Suprapubic skin (tissue), 4 donors: ENCODE measurements at regions not wholly inside any gene's neighbourhood (a gene's known extent, or its start where the extent isn't known, plus 50 kb on each side); places are given as distances from the start of the nearest gene placed in this dataset.
"Not testable (repeated sequence)": the region's sequence is repeated elsewhere in the genome, so short reads cannot be mapped to it uniquely, and the experiment has no call there.

Experiments used
- DNase-seq, 2 donors: peaks; one replicate each; pipeline ENCODE4 v3.0.0-alpha.2; 2019; ENCODE audit warnings: low spot score in 2 of 2
- H3K27ac ChIP-seq: fragments of 200-600 bp; sonication (generic); one replicate; pipeline ENCODE4 v1.5.1; 2019
- H3K27me3 ChIP-seq: fragments of 200-600 bp; sonication (generic); one replicate; pipeline ENCODE4 v1.5.1; 2019
- H3K36me3 ChIP-seq: fragments of 200-600 bp; sonication (generic); one replicate; pipeline ENCODE4 v1.5.1; 2019
- H3K4me1 ChIP-seq: fragments of 200-600 bp; sonication (generic); one replicate; pipeline ENCODE4 v1.5.1; 2019
- H3K4me3 ChIP-seq: fragments of 200-600 bp; sonication (generic); one replicate; pipeline ENCODE4 v1.5.1; 2019; ENCODE audit warnings: mild to moderate bottlenecking
- H3K9me3 ChIP-seq: fragments of 200-600 bp; sonication (generic); one replicate; pipeline ENCODE4 v1.5.1; 2019
- EP300 ChIP-seq: sonication (generic); formaldehyde crosslinking; IDR thresholded peaks from one replicate; pipeline ENCODE4 v1.6.1; 2017; ENCODE audit warnings: antibody characterized with exemption
- POLR2A ChIP-seq, 2 donors: fragments of 450-650 bp; IDR thresholded peaks; one replicate each; pipeline ENCODE4 v1.6.1; 2017; ENCODE audit warnings: antibody characterized with exemption in 2 of 2, mild to moderate bottlenecking in 2 of 2, moderate library complexity in 2 of 2
- POLR2AphosphoS5 ChIP-seq, 3 donors: sonication (generic); formaldehyde crosslinking; IDR thresholded peaks; one replicate each; pipeline ENCODE4 v1.6.1; 2017; ENCODE audit warnings: antibody characterized with exemption in 3 of 3
- WGBS: methylation state at CpG from one replicate; pipeline ENCODE4 v1.1.5; 2018; 5-methylcytosine and 5-hydroxymethylcytosine counted together
- TF ChIP-seq, protein P1 (sequence below), 2 donors: fragments of 200-600 bp in 1 of 2; fragments of 450-650 bp in 1 of 2; sonication (generic) in 1 of 2; IDR thresholded peaks; one replicate each; pipeline ENCODE4 v1.5.1; 2016 to 2019; ENCODE audit warnings: antibody characterized with exemption in 2 of 2, mild to moderate bottlenecking in 1 of 2, moderate library complexity in 1 of 2

DNA sequence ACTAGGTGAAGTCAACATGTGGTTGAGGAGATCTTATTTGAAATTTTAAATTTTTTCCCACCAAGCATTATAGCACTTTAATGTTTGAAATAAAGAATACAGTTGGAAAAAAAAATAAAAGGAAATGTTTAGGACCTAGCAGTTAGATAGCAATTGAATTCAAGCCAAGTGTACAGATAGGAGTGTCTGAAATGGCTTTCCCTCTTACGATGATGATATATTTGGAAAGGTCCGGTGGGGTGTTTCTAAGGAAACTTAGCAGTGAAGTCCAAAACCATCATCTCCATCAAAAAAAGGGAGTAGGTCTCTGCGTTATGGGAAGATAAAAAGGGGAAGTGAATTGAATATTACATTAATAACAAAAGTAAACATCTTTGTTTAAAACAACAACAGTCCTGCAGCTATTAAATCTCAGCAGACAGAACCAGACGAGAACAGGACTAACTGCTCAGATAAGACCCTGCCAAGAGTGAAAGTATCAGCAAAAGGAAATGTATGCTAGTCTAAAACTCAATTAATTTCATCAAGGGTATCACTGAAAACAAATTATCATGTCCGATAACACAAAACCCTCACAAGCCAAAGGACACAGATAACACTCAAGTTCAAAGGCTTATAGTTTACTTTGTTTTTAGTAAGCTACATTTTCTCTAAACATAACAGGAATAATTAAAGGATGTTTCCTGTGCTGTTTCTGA lies 242.0 kb downstream of the BMP4 start:
- Histone ChIP-seq H3K9me3 (no peaks in the 10 kb centered on the region), H3K4me3 (peak overlapping the region; percentile 1), H3K27me3 (no peaks in the 10 kb centered on the region), H3K27ac (peak overlapping the region; percentile 56), H3K36me3 (no peaks in the 10 kb centered on the region), H3K4me1 (peaks cover 17% of the 10 kb centered on the region)
- TF ChIP-seq POLR2AphosphoS5 (IDR thresholded peaks at IDR 0.05) (no peak), POLR2A (IDR thresholded peaks at IDR 0.05) (no peak), EP300 (no peak)
- TF ChIP-seq, protein P1, sequence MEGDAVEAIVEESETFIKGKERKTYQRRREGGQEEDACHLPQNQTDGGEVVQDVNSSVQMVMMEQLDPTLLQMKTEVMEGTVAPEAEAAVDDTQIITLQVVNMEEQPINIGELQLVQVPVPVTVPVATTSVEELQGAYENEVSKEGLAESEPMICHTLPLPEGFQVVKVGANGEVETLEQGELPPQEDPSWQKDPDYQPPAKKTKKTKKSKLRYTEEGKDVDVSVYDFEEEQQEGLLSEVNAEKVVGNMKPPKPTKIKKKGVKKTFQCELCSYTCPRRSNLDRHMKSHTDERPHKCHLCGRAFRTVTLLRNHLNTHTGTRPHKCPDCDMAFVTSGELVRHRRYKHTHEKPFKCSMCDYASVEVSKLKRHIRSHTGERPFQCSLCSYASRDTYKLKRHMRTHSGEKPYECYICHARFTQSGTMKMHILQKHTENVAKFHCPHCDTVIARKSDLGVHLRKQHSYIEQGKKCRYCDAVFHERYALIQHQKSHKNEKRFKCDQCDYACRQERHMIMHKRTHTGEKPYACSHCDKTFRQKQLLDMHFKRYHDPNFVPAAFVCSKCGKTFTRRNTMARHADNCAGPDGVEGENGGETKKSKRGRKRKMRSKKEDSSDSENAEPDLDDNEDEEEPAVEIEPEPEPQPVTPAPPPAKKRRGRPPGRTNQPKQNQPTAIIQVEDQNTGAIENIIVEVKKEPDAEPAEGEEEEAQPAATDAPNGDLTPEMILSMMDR (IDR thresholded peaks at IDR 0.05), result no peak
- 30% methylated on average over 5 of the region's 5 CpGs for WGBS
- DNase-seq, result no peak

DNA sequence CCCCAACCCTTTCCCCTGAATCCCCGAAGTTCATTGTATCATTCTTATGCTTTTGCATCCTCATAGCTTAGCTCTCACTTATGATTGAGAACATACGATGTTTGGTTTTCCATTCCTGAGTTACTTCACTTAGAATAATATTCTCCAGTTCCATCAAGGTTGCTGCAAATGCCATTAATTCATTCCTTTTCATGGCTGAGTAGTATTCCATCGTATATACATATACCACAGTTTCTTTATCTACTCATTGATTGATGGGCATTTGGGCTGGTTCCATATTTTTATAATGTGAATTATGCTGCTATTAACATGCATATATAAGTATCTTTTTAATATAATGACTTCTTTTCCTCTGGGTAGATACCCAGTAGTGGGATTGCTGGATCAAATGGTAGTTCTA lies 243.7 kb downstream of the BMP4 start:
- WGBS, result 88% methylated on average over 3 of the region's 3 CpGs
- not testable (repeated sequence) for H3K27me3 ChIP-seq, H3K4me3 ChIP-seq, H3K36me3 ChIP-seq, H3K27ac ChIP-seq, H3K9me3 ChIP-seq, DNase-seq
- H3K4me1 ChIP-seq, result peaks cover 17% of the 10 kb centered on the region

DNA sequence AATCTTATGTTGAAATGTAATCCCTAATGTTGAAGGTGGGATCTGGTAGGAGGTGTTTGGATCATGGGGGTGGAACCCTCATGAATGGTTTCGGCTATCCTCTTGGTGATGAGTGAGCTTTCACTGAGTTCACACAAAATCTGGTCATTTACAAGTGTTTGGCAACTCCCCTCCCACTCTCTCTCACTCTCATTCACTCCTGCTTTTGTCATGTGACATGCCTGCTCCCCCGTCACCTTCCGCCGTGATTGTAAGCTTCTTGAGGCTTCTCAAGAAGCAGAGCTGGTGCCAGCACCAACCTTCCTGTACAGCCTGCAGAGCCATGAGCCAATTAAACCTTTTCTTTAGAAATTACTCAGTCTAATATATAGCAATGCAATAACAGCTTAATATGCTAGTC lies 245.4 kb downstream of the BMP4 start:
- DNase-seq, result no peak
- TF ChIP-seq EP300, result no peak
- TF ChIP-seq POLR2A (IDR thresholded peaks at IDR 0.05), result no peak
- 96% methylated on average over 4 of the region's 4 CpGs for WGBS
- Histone ChIP-seq H3K36me3 (no peaks in the 10 kb centered on the region), H3K4me3 (no peak overlapping the region), H3K27ac (no peak overlapping the region), H3K27me3 (no peaks in the 10 kb centered on the region), H3K9me3 (no peaks in the 10 kb centered on the region), H3K4me1 (peaks cover 12% of the 10 kb centered on the region)

DNA sequence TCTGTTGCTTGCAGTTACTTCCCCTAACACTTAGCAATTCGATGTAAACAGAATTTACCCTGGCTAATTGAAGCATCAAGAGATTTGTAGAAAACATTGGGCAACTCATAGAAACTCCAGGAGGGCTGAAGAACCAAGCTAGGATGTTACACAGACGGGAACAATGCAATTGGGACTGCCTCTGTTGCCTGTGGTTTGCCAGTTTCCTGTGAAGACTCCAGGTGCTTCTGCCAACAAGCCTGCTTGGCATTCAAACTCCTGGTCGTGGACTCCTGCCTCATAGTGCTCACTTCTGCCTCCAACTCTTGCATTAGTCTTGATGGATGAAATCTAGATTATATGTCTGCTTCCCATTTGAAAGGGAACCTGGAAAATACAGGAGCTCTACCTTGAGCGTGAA lies 246.0 kb downstream of the BMP4 start:
- no peak overlapping the region for H3K27ac ChIP-seq
- TF ChIP-seq POLR2AphosphoS5 (IDR thresholded peaks at IDR 0.05), result no peak
- TF ChIP-seq EP300, result no peak
- TF ChIP-seq, protein P1 (IDR thresholded peaks at IDR 0.05), result no peak
- TF ChIP-seq POLR2A (IDR thresholded peaks at IDR 0.05), result no peak
- 85% methylated on average over 4 of the region's 4 CpGs for WGBS
- no peaks in the 10 kb centered on the region for H3K9me3 ChIP-seq
- H3K27me3 ChIP-seq, result no peaks in the 10 kb centered on the region
- no peak overlapping the region for H3K4me3 ChIP-seq
- no peaks in the 10 kb centered on the region for H3K36me3 ChIP-seq
- no peak for DNase-seq
- peaks cover 11% of the 10 kb centered on the region for H3K4me1 ChIP-seq

DNA sequence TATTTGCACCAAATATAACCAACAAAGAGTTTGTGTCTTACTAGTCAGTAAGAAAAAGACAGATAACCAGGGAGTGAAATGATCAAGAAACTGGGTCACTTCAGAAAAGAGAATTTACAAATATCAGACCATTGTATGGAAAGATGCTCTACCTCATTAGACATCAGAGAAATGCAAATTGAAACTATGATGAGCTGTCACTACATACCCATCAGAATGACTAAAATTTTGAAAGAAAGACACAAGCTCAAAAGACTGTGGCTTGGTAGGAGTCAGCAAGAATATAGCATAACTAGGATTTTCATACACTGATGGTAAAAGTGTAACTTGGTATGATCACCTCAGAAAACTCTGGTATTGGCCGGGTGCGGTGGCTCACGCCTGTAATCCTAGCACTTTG lies 247.2 kb downstream of the BMP4 start:
- Histone ChIP-seq H3K36me3 (no peaks in the 10 kb centered on the region), H3K27ac (no peak overlapping the region), H3K4me1 (peaks cover 2% of the 10 kb centered on the region), H3K9me3 (no peaks in the 10 kb centered on the region), H3K27me3 (no peaks in the 10 kb centered on the region), H3K4me3 (no peak overlapping the region)
- TF ChIP-seq POLR2AphosphoS5 (IDR thresholded peaks at IDR 0.05) (no peak), POLR2A (IDR thresholded peaks at IDR 0.05) (no peak), EP300 (no peak)
- TF ChIP-seq, protein P1 (IDR thresholded peaks at IDR 0.05), result no peak
- DNase-seq, result no peak
- 100% methylated on average over 3 of the region's 3 CpGs for WGBS

DNA sequence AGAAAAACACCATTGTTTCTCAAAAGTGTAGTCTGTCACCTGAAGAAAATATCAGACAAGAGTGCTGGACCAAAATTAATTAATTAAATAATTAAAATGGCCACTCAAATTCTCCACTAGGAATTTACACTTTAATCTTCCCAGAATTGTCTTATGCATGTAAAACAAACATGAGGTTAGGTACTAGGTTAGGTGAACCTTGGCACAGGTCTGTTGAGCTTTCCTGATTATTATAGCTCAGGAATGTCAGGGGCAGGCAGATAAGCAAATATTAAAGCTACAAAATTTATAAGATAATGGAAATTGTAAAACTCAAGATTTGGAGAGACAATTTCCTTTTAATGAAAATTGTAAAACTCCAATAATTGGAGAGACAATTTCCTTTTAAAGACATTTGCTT lies 253.2 kb downstream of the BMP4 start:
- Histone ChIP-seq H3K27me3 (no peaks in the 10 kb centered on the region), H3K4me1 (no peaks in the 10 kb centered on the region), H3K36me3 (no peaks in the 10 kb centered on the region), H3K27ac (no peak overlapping the region), H3K9me3 (no peaks in the 10 kb centered on the region), H3K4me3 (no peak overlapping the region)
- no peak for TF ChIP-seq POLR2A (IDR thresholded peaks at IDR 0.05)
- TF ChIP-seq EP300, result no peak
- no peak for TF ChIP-seq POLR2AphosphoS5 (IDR thresholded peaks at IDR 0.05)
- TF ChIP-seq, protein P1 (IDR thresholded peaks at IDR 0.05), result no peak
- DNase-seq, result no peak
